ENCODE measurements at regions not wholly inside any gene's neighbourhood (a gene's known extent, or its start where the extent isn't known, plus 50 kb on each side); places are given as distances from the start of the nearest gene placed in this dataset.

- ATAC-seq (replicated peaks in 1 of 2) = no peak
- no peaks in the 10 kb centered on the region for H3K36me3 Mint-ChIP-seq (ENCODE audit: insufficient read depth in 2 of 2)
- H3K27ac Mint-ChIP-seq = no peak overlapping the region
- DNase-seq = no peak
- peaks cover 7% of the 10 kb centered on the region for H3K4me1 Mint-ChIP-seq (ENCODE audit: low read depth)
- no peak overlapping the region for H3K4me3 Mint-ChIP-seq
- no peaks in the 10 kb centered on the region for H3K27me3 Mint-ChIP-seq (ENCODE audit: low read depth)
- no peaks in the 10 kb centered on the region for H3K9me3 Mint-ChIP-seq
These were observed 517.7 kb downstream of the METTL4 start for GRCh38 chr18:2053490-2054089.

- Mint-ChIP-seq H3K36me3 (ENCODE audit: insufficient read depth in 2 of 2) (no peaks in the 10 kb centered on the region), H3K4me3 (no peak overlapping the region), H3K27ac (no peak overlapping the region), H3K9me3 (peaks cover under 1 to 2% of the 10 kb centered on the region in 2 donors), H3K4me1 (ENCODE audit: low read depth) (no peaks in the 10 kb centered on the region), H3K27me3 (ENCODE audit: low read depth) (no peaks in the 10 kb centered on the region)
- ATAC-seq (replicated peaks in 1 of 2) (no peak), DNase-seq (no peak)
These were observed 512.0 kb downstream of the METTL4 start for GRCh38 chr18:2059336-2059735.

DNA sequence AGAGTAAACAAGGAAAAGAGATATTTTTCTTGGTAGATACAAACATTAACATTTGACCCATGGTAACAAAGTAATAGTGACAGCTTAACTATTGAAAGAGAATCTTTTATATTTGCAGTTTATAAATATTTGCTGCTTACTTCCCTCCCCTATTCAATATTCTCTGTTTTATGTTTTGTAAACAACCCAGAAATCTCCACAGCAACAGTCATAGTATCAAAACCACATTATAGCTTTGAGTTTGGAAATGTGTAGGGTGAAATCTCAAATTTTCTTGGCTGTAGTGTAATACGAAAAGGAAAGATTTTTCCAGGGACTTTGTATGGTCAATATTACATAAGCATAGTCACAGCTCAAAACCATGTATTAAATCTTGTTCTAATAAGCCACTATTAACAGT lies 511.2 kb downstream of the METTL4 start:
- Mint-ChIP-seq H3K4me1 (ENCODE audit: low read depth) (no peaks in the 10 kb centered on the region), H3K36me3 (ENCODE audit: insufficient read depth in 2 of 2) (peaks cover 0 to 1% of the 10 kb centered on the region in 2 donors), H3K27ac (no peak overlapping the region), H3K27me3 (ENCODE audit: low read depth) (no peaks in the 10 kb centered on the region), H3K9me3 (peaks cover 2 to 4% of the 10 kb centered on the region in 2 donors), H3K4me3 (no peak overlapping the region)
- ATAC-seq (replicated peaks in 1 of 2) (no peak), DNase-seq (no peak)

GRCh38 chr18:2070631-2071030 lies 500.7 kb downstream of the METTL4 start:
- no peak for ATAC-seq (replicated peaks in 1 of 2)
- Mint-ChIP-seq H3K36me3 (ENCODE audit: insufficient read depth in 2 of 2) (no peaks in the 10 kb centered on the region), H3K4me3 (no peak overlapping the region), H3K27ac (no peak overlapping the region), H3K9me3 (no peaks in the 10 kb centered on the region), H3K27me3 (ENCODE audit: low read depth) (no peaks in the 10 kb centered on the region), H3K4me1 (ENCODE audit: low read depth) (no peaks in the 10 kb centered on the region)
- no peak for DNase-seq

DNA sequence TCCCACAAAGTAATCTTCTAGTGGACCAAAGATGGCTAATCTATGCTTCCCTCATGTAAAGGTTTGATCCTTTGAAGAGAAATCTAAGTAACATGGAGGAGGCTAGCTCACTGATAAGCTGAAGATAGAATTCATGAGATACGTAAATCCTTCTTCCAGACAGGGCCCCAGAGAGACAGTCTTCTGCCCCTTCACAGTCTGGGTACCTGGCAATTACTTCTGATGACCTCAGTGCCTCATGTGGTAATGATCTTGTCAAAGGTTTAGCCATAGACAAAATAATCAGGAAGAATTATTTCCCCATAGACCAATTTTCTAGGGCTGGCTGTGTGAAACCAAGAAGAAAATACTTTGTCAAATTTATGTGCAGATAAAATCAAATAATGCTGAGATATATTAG lies 495.8 kb downstream of the METTL4 start:
- DNase-seq = no peak
- H3K4me1 Mint-ChIP-seq (ENCODE audit: low read depth) = no peaks in the 10 kb centered on the region
- H3K27ac Mint-ChIP-seq = no peak overlapping the region
- H3K27me3 Mint-ChIP-seq (ENCODE audit: low read depth) = no peaks in the 10 kb centered on the region
- ATAC-seq (replicated peaks in 1 of 2) = no peak
- H3K4me3 Mint-ChIP-seq = no peak overlapping the region
- no peaks in the 10 kb centered on the region for H3K36me3 Mint-ChIP-seq (ENCODE audit: insufficient read depth in 2 of 2)
- H3K9me3 Mint-ChIP-seq = no peaks in the 10 kb centered on the region

GRCh38 chr18:2082676-2083075 lies 488.6 kb downstream of the METTL4 start:
- Mint-ChIP-seq H3K27me3 (ENCODE audit: low read depth) (no peaks in the 10 kb centered on the region), H3K36me3 (ENCODE audit: insufficient read depth in 2 of 2) (no peaks in the 10 kb centered on the region), H3K4me1 (ENCODE audit: low read depth) (no peaks in the 10 kb centered on the region), H3K4me3 (no peak overlapping the region), H3K9me3 (no peaks in the 10 kb centered on the region), H3K27ac (no peak overlapping the region)
- ATAC-seq (replicated peaks in 1 of 2) (no peak), DNase-seq (no peak)

- H3K4me3 Mint-ChIP-seq = no peak overlapping the region
- no peaks in the 10 kb centered on the region for H3K4me1 Mint-ChIP-seq (ENCODE audit: low read depth)
- H3K27ac Mint-ChIP-seq = no peak overlapping the region
- ATAC-seq (replicated peaks in 1 of 2) = peak; percentile 50 to 56
- no peaks in the 10 kb centered on the region for H3K9me3 Mint-ChIP-seq
- H3K27me3 Mint-ChIP-seq (ENCODE audit: low read depth) = no peaks in the 10 kb centered on the region
- DNase-seq = peak; percentile 3 to 5
- no peaks in the 10 kb centered on the region for H3K36me3 Mint-ChIP-seq (ENCODE audit: insufficient read depth in 2 of 2)
These were observed 487.6 kb downstream of the METTL4 start for GRCh38 chr18:2083691-2084090.

DNA sequence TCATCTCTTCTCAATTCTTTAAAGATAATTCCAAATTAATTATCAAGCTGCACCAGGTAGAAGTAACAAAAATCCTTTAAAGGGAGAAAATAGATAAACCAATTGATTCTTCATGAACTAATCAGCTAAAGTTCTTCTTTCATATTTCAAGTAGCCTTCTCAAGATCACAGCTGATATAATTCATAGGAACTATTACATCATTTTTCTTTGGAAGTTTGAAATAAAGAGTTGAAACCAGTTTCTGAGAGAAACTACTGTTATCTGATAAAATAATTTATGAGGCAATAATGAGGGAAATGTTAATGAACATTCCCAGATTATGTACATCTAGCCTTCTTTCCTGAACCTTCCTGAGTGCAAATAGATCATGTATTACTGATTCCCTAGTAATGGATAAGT lies 484.9 kb downstream of the METTL4 start:
- no peaks in the 10 kb centered on the region for H3K27me3 Mint-ChIP-seq (ENCODE audit: low read depth)
- H3K4me3 Mint-ChIP-seq = no peak overlapping the region
- H3K27ac Mint-ChIP-seq = no peak overlapping the region
- no peak for ATAC-seq (replicated peaks in 1 of 2)
- H3K36me3 Mint-ChIP-seq (ENCODE audit: insufficient read depth in 2 of 2) = no peaks in the 10 kb centered on the region
- DNase-seq = no peak
- H3K4me1 Mint-ChIP-seq (ENCODE audit: low read depth) = no peaks in the 10 kb centered on the region
- no peaks in the 10 kb centered on the region for H3K9me3 Mint-ChIP-seq

GRCh38 chr18:2087877-2088673 lies 483.2 kb downstream of the METTL4 start:
- Mint-ChIP-seq H3K4me3 (no peak overlapping the region), H3K36me3 (ENCODE audit: insufficient read depth in 2 of 2) (no peaks in the 10 kb centered on the region), H3K4me1 (ENCODE audit: low read depth) (no peaks in the 10 kb centered on the region), H3K27me3 (ENCODE audit: low read depth) (no peaks in the 10 kb centered on the region), H3K9me3 (no peaks in the 10 kb centered on the region), H3K27ac (no peak overlapping the region)
- ATAC-seq (replicated peaks in 1 of 2) (no peak), DNase-seq (no peak)

- Mint-ChIP-seq H3K27me3 (ENCODE audit: low read depth) (no peaks in the 10 kb centered on the region), H3K36me3 (ENCODE audit: insufficient read depth in 2 of 2) (no peaks in the 10 kb centered on the region)
These were observed 481.9 kb downstream of the METTL4 start for GRCh38 chr18:2089396-2089795.

DNA sequence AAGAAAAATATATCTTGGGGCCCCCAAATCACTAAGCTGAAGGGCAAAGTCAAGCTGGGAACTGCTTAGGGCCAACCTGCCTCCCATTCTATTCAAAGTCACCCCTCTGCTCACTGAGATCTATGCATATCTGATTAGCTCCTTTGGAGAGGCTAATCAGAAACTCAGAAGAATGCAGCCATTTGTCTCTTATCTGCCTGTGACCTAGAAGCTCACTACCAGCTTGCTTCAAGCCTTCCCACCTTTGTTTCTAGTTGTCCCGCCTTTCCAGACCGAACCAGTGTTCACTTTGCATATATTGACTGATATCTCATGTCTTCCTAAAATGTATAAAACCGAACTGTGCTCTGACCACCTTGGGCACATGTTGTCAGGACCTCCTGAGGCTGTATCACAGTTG lies 479.4 kb downstream of the METTL4 start:
- H3K9me3 Mint-ChIP-seq = no peaks in the 10 kb centered on the region
- H3K27me3 Mint-ChIP-seq (ENCODE audit: low read depth) = peaks cover 6% of the 10 kb centered on the region
- no peaks in the 10 kb centered on the region for H3K36me3 Mint-ChIP-seq (ENCODE audit: insufficient read depth in 2 of 2)
- no peak overlapping the region for H3K27ac Mint-ChIP-seq
- no peaks in the 10 kb centered on the region for H3K4me1 Mint-ChIP-seq (ENCODE audit: low read depth)
- H3K4me3 Mint-ChIP-seq = no peak overlapping the region
- no peak for ATAC-seq (replicated peaks in 1 of 2)
- DNase-seq = no peak

More at GRCh38 chr18:2089396-2089795, 481.9 kb downstream of the METTL4 start:
- Mint-ChIP-seq H3K27ac (no peak overlapping the region), H3K4me1 (ENCODE audit: low read depth) (no peaks in the 10 kb centered on the region), H3K9me3 (no peaks in the 10 kb centered on the region), H3K4me3 (no peak overlapping the region)
- ATAC-seq (replicated peaks in 1 of 2) (no peak), DNase-seq (no peak)

DNA sequence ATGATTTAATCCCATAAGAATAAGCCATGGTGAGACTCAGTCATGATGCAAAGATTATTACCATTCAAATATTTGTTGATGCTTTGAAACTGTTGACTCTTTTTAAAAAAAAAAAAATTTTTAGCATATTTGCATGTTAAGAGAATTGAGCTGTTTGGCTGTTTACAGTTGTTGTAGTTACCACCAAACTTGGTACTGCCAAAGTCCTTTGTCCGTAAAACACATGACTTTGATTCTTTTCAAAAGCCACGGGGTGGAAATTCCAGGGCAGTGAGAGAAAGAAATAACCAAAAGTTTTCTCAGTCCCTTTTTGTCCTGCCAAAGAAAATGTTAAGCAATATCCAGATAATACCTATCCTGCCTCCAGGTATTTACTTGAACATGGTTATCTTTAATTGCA lies 474.8 kb downstream of the METTL4 start:
- ATAC-seq (replicated peaks in 1 of 2) = no peak
- Mint-ChIP-seq H3K4me1 (ENCODE audit: low read depth) (no peaks in the 10 kb centered on the region), H3K27ac (no peak overlapping the region), H3K27me3 (ENCODE audit: low read depth) (peaks cover 6% of the 10 kb centered on the region), H3K9me3 (peaks cover 0 to 9% of the 10 kb centered on the region in 2 donors), H3K4me3 (no peak overlapping the region), H3K36me3 (ENCODE audit: insufficient read depth in 2 of 2) (no peaks in the 10 kb centered on the region)
- DNase-seq = no peak

- Mint-ChIP-seq H3K36me3 (ENCODE audit: insufficient read depth in 2 of 2) (no peaks in the 10 kb centered on the region), H3K9me3 (peaks cover 0 to 9% of the 10 kb centered on the region in 2 donors), H3K4me3 (no peak overlapping the region), H3K4me1 (ENCODE audit: low read depth) (no peaks in the 10 kb centered on the region), H3K27me3 (ENCODE audit: low read depth) (peaks cover 6% of the 10 kb centered on the region), H3K27ac (no peak overlapping the region)
- no peak for ATAC-seq (replicated peaks in 1 of 2)
- DNase-seq = no peak
These were observed 470.6 kb downstream of the METTL4 start for GRCh38 chr18:2100694-2101213.
